ENCODE measurements at regions not wholly inside any gene's neighbourhood (a gene's known extent, or its start where the extent isn't known, plus 50 kb on each side); places are given as distances from the start of the nearest gene placed in this dataset.

GRCh38 chr1:30377230-30378002 lies 346.0 kb downstream of the MATN1 start:
- DNase-seq (ENCODE audit: low read depth, low spot score), result no peak

GRCh38 chr1:30376054-30376697 lies 347.2 kb downstream of the MATN1 start:
- H2AFZ ChIP-seq (ENCODE audit: low read depth, low read length, poor library complexity, severe bottlenecking), result no peak overlapping the region
- no peak for ATAC-seq
- TF ChIP-seq CTCF (IDR thresholded peaks at IDR 0.05 in 2 of 3, conservative IDR thresholded peaks at IDR 0.05 in 1 of 3; ENCODE audit: borderline replicate concordance in 1 of 3, insufficient read depth in 1 of 3, low read depth in 2 of 3, low read length in 2 of 3), result no peak
- no peak for TF ChIP-seq POLR2AphosphoS5 (IDR thresholded peaks at IDR 0.05; ENCODE audit: low read depth, low read length)
- no peak for TF ChIP-seq YY1 (IDR thresholded peaks at IDR 0.05; ENCODE audit: extremely low read depth, insufficient replicate concordance, low read depth, low read length)
- TF ChIP-seq ELF1 (IDR thresholded peaks at IDR 0.05; ENCODE audit: borderline replicate concordance, low read depth), result no peak
- TF ChIP-seq RAD21 (IDR thresholded peaks at IDR 0.05; ENCODE audit: low read depth), result no peak
- TF ChIP-seq POLR2A (IDR thresholded peaks at IDR 0.05; ENCODE audit: borderline replicate concordance, extremely low read depth, insufficient read depth, insufficient read length), result no peak
- no peak for TF ChIP-seq ATF3 (IDR thresholded peaks at IDR 0.05)
- TF ChIP-seq SIN3A (IDR thresholded peaks at IDR 0.05; ENCODE audit: low read depth), result no peak
- TF ChIP-seq EGR1 (IDR thresholded peaks at IDR 0.05; ENCODE audit: low read depth), result no peak
- TF ChIP-seq CEBPB (IDR thresholded peaks at IDR 0.05; ENCODE audit: low read depth), result no peak
- TF ChIP-seq EZH2 (IDR thresholded peaks at IDR 0.05), result no peak
- no peak for TF ChIP-seq JUND (IDR thresholded peaks at IDR 0.05)
- TF ChIP-seq CBX3 (IDR thresholded peaks at IDR 0.05; ENCODE audit: low read depth), result no peak
- TF ChIP-seq EZH2phosphoT487 (IDR thresholded peaks at IDR 0.05; ENCODE audit: borderline replicate concordance), result no peak

More at GRCh38 chr1:30377230-30378002, 346.0 kb downstream of the MATN1 start:
- Histone ChIP-seq H3K36me3 (ENCODE audit: control insufficient read depth in 1 of 2, insufficient read depth in 2 of 2, low read length in 2 of 2) (no peaks in the 10 kb centered on the region), H3K4me3 (replicated peaks in 1 of 2; ENCODE audit: low read depth in 1 of 2, low read length in 2 of 2) (no peak overlapping the region), H4K20me1 (ENCODE audit: insufficient read depth) (no peaks in the 10 kb centered on the region), H2AFZ (ENCODE audit: low read depth, low read length, poor library complexity, severe bottlenecking) (no peak overlapping the region), H3K9me3 (ENCODE audit: control insufficient read depth in 1 of 2, insufficient read depth in 1 of 2, low read depth in 1 of 2, low read length in 2 of 2) (no peaks in the 10 kb centered on the region), H3K27ac (ENCODE audit: low read depth, low read length) (no peak overlapping the region), H3K9ac (ENCODE audit: low read length) (no peak overlapping the region), H3K79me2 (ENCODE audit: insufficient read depth, low read length) (no peaks in the 10 kb centered on the region), H3K4me2 (ENCODE audit: low read length) (no peak overlapping the region), H3K4me1 (ENCODE audit: control insufficient read depth in 1 of 2, insufficient read depth in 2 of 2, low read length in 2 of 2) (peaks cover 0 to 11% of the 10 kb centered on the region in 2 experiments; a peak in 3 of 4 replicates), H3K9me2 (ENCODE audit: insufficient read depth) (no peaks in the 10 kb centered on the region), H3K27me3 (ENCODE audit: insufficient read depth, low read length) (0 out of 2 replicates have a peak, but pooled peaks cover 3% of the 10 kb centered on the region)
- POLR2A ChIA-PET, result no interaction called here
- RAD21 ChIA-PET (ENCODE audit: low non-redundant PET in 1 of 2, low total read pairs in 2 of 2, uncharacterized antibody in 2 of 2, unreplicated experiment in 2 of 2), result no interaction called here
- CTCF ChIA-PET, result no interaction called here
- TF ChIP-seq EZH2 (IDR thresholded peaks at IDR 0.05) (no peak), YY1 (IDR thresholded peaks at IDR 0.05; ENCODE audit: extremely low read depth, insufficient replicate concordance, low read depth, low read length) (no peak), SP1 (IDR thresholded peaks at IDR 0.05; ENCODE audit: low read depth) (no peak), ELF1 (IDR thresholded peaks at IDR 0.05; ENCODE audit: borderline replicate concordance, low read depth) (no peak)
- no peak for ATAC-seq
- no TSS peak for BruUV-seq (replicated peaks)
- intact Hi-C loops (cut with micrococcal nuclease), result no loop called here

More at GRCh38 chr1:30376054-30376697, 347.2 kb downstream of the MATN1 start:
- no peak overlapping the region for H3K4me3 ChIP-seq (replicated peaks in 1 of 2; ENCODE audit: low read depth in 1 of 2, low read length in 2 of 2)
- no TSS peak for BruUV-seq (replicated peaks)
- DNase-seq (ENCODE audit: low read depth, low spot score), result no peak
- no peaks in the 10 kb centered on the region for H4K20me1 ChIP-seq (ENCODE audit: insufficient read depth)
- H3K36me3 ChIP-seq (ENCODE audit: control insufficient read depth in 1 of 2, insufficient read depth in 2 of 2, low read length in 2 of 2), result no peaks in the 10 kb centered on the region
- ChIA-PET POLR2A (interaction anchor here (0.7 kb wide), 1 partner anchor 1020 kb away, joined by 4 read pairs; no protein-coding TSS in a partner anchor), CTCF (interaction anchor here (0.6 kb wide), 1 partner anchor 13 kb away, joined by 4 read pairs; no protein-coding TSS in a partner anchor), RAD21 (ENCODE audit: low non-redundant PET in 1 of 2, low total read pairs in 2 of 2, uncharacterized antibody in 2 of 2, unreplicated experiment in 2 of 2) (no interaction called here)
- no peaks in the 10 kb centered on the region for H3K27me3 ChIP-seq (ENCODE audit: insufficient read depth, low read length)
- no peak overlapping the region for H3K4me2 ChIP-seq (ENCODE audit: low read length)
- no peaks in the 10 kb centered on the region for H3K9me2 ChIP-seq (ENCODE audit: insufficient read depth)
- no peaks in the 10 kb centered on the region for H3K79me2 ChIP-seq (ENCODE audit: insufficient read depth, low read length)
- H3K4me1 ChIP-seq (ENCODE audit: control insufficient read depth in 1 of 2, insufficient read depth in 2 of 2, low read length in 2 of 2), result peaks cover 0 to 11% of the 10 kb centered on the region in 2 experiments; a peak in 3 of 4 replicates
- intact Hi-C loops (cut with micrococcal nuclease), result no loop called here
- no peaks in the 10 kb centered on the region for H3K9me3 ChIP-seq (ENCODE audit: control insufficient read depth in 1 of 2, insufficient read depth in 1 of 2, low read depth in 1 of 2, low read length in 2 of 2)
- H3K9ac ChIP-seq (ENCODE audit: low read length), result no peak overlapping the region
- H3K27ac ChIP-seq (ENCODE audit: low read depth, low read length), result no peak overlapping the region

All from HCT116 (cell line).